Panc1 (cell line): ENCODE measurements at regions not wholly inside any gene's neighbourhood (a gene's known extent, or its start where the extent isn't known, plus 50 kb on each side); places are given as distances from the start of the nearest gene placed in this dataset.

ENCODE experiments used
- ATAC-seq: fragments of 200-7000 bp; cut with Tn5 transposase; 2 replicates; pipeline ENCODE4 v1.9.1; 2020; ENCODE audit warnings: mild to moderate bottlenecking, moderate library complexity
- BruUV-seq: library from RNA; stranded (reverse); fragments of 400-500 nt; replicated peaks from 2 replicates; lab custom pipeline; 2021; lab: Mats Ljungman, UMichigan
- CTCF ChIA-PET: fragments of 300-600 bp; sonication (Branson Sonifier 250); formaldehyde crosslinking; loops from one replicate; lab custom pipeline; 2022; ENCODE audit warnings: antibody characterized with exemption; lab: Charles Lee
- POLR2A ChIA-PET: fragments of 300-600 bp; sonication (Branson Sonifier 250); formaldehyde crosslinking; loops from one replicate; lab custom pipeline; 2022; ENCODE audit warnings: antibody characterized with exemption; lab: Charles Lee
- DNase-seq: peaks from one replicate; pipeline ENCODE4 v3.0.0-alpha.2; 2010; ENCODE audit warnings: low read depth, low spot score
- H3K27ac ChIP-seq: 2 replicates; pipeline ENCODE4 v1.5.1; 2011; ENCODE audit warnings: mild to moderate bottlenecking, low read length, inconsistent platforms
- H3K27me3 ChIP-seq: fragments of 200-500 bp; sonication (Bioruptor generic); 2 replicates; pipeline ENCODE4 v1.6.0; 2014; ENCODE audit warnings: low read length, inconsistent platforms; ENCODE audit not compliant: control insufficient read depth, insufficient read depth
- H3K36me3 ChIP-seq: fragments of 200-500 bp; sonication (Bioruptor generic); 2 replicates; pipeline ENCODE4 v1.5.1; 2014; ENCODE audit warnings: inconsistent platforms, mild to moderate bottlenecking, low read length, moderate library complexity; ENCODE audit not compliant: control insufficient read depth, insufficient read depth
- H3K4me1 ChIP-seq: 2 replicates; pipeline ENCODE4 v1.5.1; 2011; ENCODE audit warnings: inconsistent platforms, mild to moderate bottlenecking, low read length, moderate library complexity; ENCODE audit not compliant: control insufficient read depth, insufficient read depth
- H3K4me3 ChIP-seq, 2 experiments: 2 replicates each; pipeline ENCODE4 v1.5.1; 2011 to 2012; ENCODE audit warnings: low read depth in 2 of 2, low read length in 2 of 2, mild to moderate bottlenecking in 2 of 2, inconsistent platforms in 1 of 2, moderate library complexity in 1 of 2
- H3K9me3 ChIP-seq: fragments of 200-500 bp; sonication (Bioruptor generic); 2 replicates; pipeline ENCODE4 v1.5.1; 2014; ENCODE audit warnings: low read depth, mild to moderate bottlenecking, inconsistent platforms, low read length, moderate library complexity; ENCODE audit not compliant: control insufficient read depth, insufficient read depth
- CTCF ChIP-seq: fragments of 450-650 bp; IDR thresholded peaks from 2 replicates; pipeline ENCODE4 v1.5.1; 2017; ENCODE audit warnings: mild to moderate bottlenecking
- POLR2AphosphoS5 ChIP-seq: IDR thresholded peaks from 2 replicates; pipeline ENCODE4 v1.6.1; 2012; ENCODE audit warnings: mild to moderate bottlenecking, low read depth, low read length, moderate library complexity
- REST ChIP-seq, 2 experiments: IDR thresholded peaks; 2 replicates each; pipeline ENCODE4 v1.6.1; 2011 to 2012; ENCODE audit warnings: low read depth in 2 of 2, control low read depth in 1 of 2, low read length in 1 of 2, mild to moderate bottlenecking in 1 of 2, moderate library complexity in 1 of 2; ENCODE audit not compliant: insufficient read depth in 1 of 2
- SIN3A ChIP-seq: IDR thresholded peaks from 2 replicates; pipeline ENCODE4 v1.6.1; 2012; ENCODE audit warnings: low read depth, mild to moderate bottlenecking, low read length, moderate library complexity, borderline replicate concordance; ENCODE audit not compliant: insufficient read depth
- TCF7L2 ChIP-seq: IDR thresholded peaks from 2 replicates; pipeline ENCODE4 v1.6.1; 2011; ENCODE audit warnings: mild to moderate bottlenecking, low read depth, low read length, inconsistent platforms
- in situ Hi-C: cut with HindIII; loops from 2 replicates; pipeline ENCODE4 v1.10.0; 2016; ENCODE audit warnings: low sequenced_read_pairs, low pct_unique_long_range_greater_than_20kb
- intact Hi-C: fragments of 100-400 bp; cut with micrococcal nuclease; formaldehyde crosslinking; loops from one replicate; pipeline ENCODE4 v1.10.0; 2022; ENCODE audit not compliant: unreplicated experiment

GRCh38 chr6:1009103-1009502 is 302.8 kb upstream of the FOXQ1 start:
- POLR2A ChIA-PET: no interaction called here

GRCh38 chr6:1007159-1007558 is 304.7 kb upstream of the FOXQ1 start:
- Histone ChIP-seq H3K4me1 (no peaks in the 10 kb centered on the region), H3K9me3 (no peaks in the 10 kb centered on the region), H3K27ac (no peak overlapping the region), H3K36me3 (no peaks in the 10 kb centered on the region), H3K4me3 (no peak overlapping the region), H3K27me3 (no peaks in the 10 kb centered on the region)
- no TSS peak for BruUV-seq
- intact Hi-C loops (no loop called here), in situ Hi-C loops (no loop called here)
- TF ChIP-seq REST (IDR thresholded peaks at IDR 0.05; ENCODE audit: insufficient read depth in 1 of 2, low read depth in 2 of 2, low read length in 1 of 2) (no peak), POLR2AphosphoS5 (no peak), TCF7L2 (no peak), SIN3A (no peak), CTCF (no peak)
- ChIA-PET POLR2A (no interaction called here), CTCF (no interaction called here)
- DNase-seq: no peak
- no peak for ATAC-seq

More at GRCh38 chr6:1009103-1009502, 302.8 kb upstream of the FOXQ1 start:
- intact Hi-C loops: no loop called here
- no peak for TF ChIP-seq SIN3A
- no peak for TF ChIP-seq CTCF
- no peak for TF ChIP-seq POLR2AphosphoS5
- TF ChIP-seq TCF7L2: no peak
- no peak for TF ChIP-seq REST (IDR thresholded peaks at IDR 0.05; ENCODE audit: insufficient read depth in 1 of 2, low read depth in 2 of 2, low read length in 1 of 2)
- Histone ChIP-seq H3K4me1 (no peaks in the 10 kb centered on the region), H3K27me3 (no peaks in the 10 kb centered on the region), H3K4me3 (no peak overlapping the region), H3K36me3 (no peaks in the 10 kb centered on the region), H3K9me3 (no peaks in the 10 kb centered on the region), H3K27ac (no peak overlapping the region)
- ATAC-seq (no peak), DNase-seq (no peak)
- BruUV-seq: no TSS peak
- CTCF ChIA-PET: no interaction called here
- in situ Hi-C loops: no loop called here
